PFSK-1 (cell line): ENCODE measurements at regions not wholly inside any gene's neighbourhood (a gene's known extent, or its start where the extent isn't known, plus 50 kb on each side); places are given as distances from the start of the nearest gene placed in this dataset.

ENCODE experiments used
- FOXP2 ChIP-seq: optimal IDR thresholded peaks from 2 replicates; pipeline ENCODE3; 2011; ENCODE audit warnings: borderline replicate concordance, control low read depth, inconsistent platforms; ENCODE audit not compliant: insufficient read depth; ENCODE audit errors: extremely low read length, extremely low read depth
- POLR2AphosphoS5 ChIP-seq: IDR thresholded peaks from 2 replicates; pipeline ENCODE4 v1.6.1; 2012; ENCODE audit warnings: low read depth, mild to moderate bottlenecking, control low read depth, low read length, moderate library complexity
- SIN3A ChIP-seq: IDR thresholded peaks from 2 replicates; pipeline ENCODE4 v1.6.1; 2012; ENCODE audit warnings: mild to moderate bottlenecking, low read length, moderate library complexity, borderline replicate concordance; ENCODE audit not compliant: insufficient read depth
- TAF1 ChIP-seq: IDR thresholded peaks from 2 replicates; pipeline ENCODE4 v1.6.1; 2012; ENCODE audit warnings: low read length, control low read depth, borderline replicate concordance; ENCODE audit not compliant: insufficient read depth
- TF ChIP-seq, protein P1 (sequence below), 2 experiments: IDR thresholded peaks; 2 replicates each; pipeline versions ENCODE4 v1.6.1 to v1.8.0; 2011 to 2012; ENCODE audit warnings: low read depth in 2 of 2, low read length in 2 of 2, control low read depth in 1 of 2, inconsistent platforms in 1 of 2, mild to moderate bottlenecking in 1 of 2, moderate library complexity in 1 of 2; ENCODE audit not compliant: insufficient read depth in 1 of 2

DNA sequence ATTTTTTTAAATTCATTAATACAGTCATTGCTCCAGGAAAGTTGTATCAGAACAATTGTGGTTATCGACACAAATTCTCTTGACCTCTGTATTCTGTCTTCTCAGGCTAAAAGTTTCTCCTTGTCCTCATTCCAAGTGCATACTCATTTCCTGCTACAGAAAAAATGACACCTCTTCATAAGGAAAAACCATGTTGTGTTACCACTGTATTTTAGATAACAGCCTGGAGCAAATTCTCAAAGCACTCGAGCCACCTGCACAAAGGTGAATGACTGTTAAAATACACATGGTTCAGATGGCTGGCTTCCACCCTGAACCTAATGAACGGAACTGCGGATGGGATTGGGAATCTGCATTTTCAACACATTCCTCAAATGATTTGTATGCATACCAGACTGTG is 586.5 kb downstream of the EPHA4 start:
- TF ChIP-seq FOXP2, result no peak
- TF ChIP-seq, protein P1, sequence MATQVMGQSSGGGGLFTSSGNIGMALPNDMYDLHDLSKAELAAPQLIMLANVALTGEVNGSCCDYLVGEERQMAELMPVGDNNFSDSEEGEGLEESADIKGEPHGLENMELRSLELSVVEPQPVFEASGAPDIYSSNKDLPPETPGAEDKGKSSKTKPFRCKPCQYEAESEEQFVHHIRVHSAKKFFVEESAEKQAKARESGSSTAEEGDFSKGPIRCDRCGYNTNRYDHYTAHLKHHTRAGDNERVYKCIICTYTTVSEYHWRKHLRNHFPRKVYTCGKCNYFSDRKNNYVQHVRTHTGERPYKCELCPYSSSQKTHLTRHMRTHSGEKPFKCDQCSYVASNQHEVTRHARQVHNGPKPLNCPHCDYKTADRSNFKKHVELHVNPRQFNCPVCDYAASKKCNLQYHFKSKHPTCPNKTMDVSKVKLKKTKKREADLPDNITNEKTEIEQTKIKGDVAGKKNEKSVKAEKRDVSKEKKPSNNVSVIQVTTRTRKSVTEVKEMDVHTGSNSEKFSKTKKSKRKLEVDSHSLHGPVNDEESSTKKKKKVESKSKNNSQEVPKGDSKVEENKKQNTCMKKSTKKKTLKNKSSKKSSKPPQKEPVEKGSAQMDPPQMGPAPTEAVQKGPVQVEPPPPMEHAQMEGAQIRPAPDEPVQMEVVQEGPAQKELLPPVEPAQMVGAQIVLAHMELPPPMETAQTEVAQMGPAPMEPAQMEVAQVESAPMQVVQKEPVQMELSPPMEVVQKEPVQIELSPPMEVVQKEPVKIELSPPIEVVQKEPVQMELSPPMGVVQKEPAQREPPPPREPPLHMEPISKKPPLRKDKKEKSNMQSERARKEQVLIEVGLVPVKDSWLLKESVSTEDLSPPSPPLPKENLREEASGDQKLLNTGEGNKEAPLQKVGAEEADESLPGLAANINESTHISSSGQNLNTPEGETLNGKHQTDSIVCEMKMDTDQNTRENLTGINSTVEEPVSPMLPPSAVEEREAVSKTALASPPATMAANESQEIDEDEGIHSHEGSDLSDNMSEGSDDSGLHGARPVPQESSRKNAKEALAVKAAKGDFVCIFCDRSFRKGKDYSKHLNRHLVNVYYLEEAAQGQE (IDR thresholded peaks at IDR 0.05; ENCODE audit: insufficient read depth in 1 of 2, low read depth in 2 of 2, low read length in 2 of 2), result no peak
- TF ChIP-seq SIN3A, result no peak
- no peak for TF ChIP-seq TAF1
- TF ChIP-seq POLR2AphosphoS5, result no peak

DNA sequence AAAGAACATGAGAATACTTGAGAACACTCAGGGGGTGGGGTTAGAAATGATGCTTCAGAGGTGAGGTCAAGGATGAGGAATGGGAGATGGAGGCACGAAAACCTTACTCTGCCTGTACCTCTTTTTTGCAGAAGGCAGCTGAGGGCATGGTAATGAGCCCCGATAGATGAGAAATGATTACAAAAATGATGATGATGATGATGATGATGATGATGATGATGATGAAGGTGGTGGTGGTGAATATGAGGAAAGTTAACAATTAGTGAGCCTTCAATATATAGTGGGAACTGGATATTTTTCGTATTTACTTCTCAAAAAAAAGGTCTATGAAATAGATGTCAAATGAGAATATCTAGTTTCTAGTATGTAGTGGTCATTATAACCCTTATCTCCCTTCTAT is 584.3 kb downstream of the EPHA4 start:
- no peak for TF ChIP-seq POLR2AphosphoS5
- TF ChIP-seq, protein P1 (IDR thresholded peaks at IDR 0.05; ENCODE audit: insufficient read depth in 1 of 2, low read depth in 2 of 2, low read length in 2 of 2), result no peak
- TF ChIP-seq TAF1, result no peak
- no peak for TF ChIP-seq FOXP2
- TF ChIP-seq SIN3A, result no peak

DNA sequence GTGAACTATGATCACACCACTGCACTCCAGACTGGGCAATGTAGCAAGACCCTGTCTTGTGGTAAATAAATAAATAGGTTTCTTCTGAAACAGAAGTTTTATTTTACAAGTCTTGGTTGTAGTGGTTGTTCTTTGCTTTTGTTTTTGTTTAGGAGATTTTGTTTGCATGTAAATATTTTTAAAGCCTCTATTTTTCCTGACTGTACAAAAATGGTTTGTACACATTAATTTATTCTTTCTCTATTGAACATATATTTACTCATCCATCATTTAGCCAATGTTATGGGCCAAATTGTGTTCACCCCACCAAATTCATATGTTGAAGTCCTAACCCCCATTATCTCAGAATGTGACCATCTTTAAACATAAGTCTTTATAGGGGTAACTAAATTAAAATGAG is 580.1 kb downstream of the EPHA4 start:
- TF ChIP-seq FOXP2 (no peak), TAF1 (no peak), SIN3A (no peak), POLR2AphosphoS5 (no peak)
- TF ChIP-seq, protein P1 (IDR thresholded peaks at IDR 0.05; ENCODE audit: insufficient read depth in 1 of 2, low read depth in 2 of 2, low read length in 2 of 2), result no peak

DNA sequence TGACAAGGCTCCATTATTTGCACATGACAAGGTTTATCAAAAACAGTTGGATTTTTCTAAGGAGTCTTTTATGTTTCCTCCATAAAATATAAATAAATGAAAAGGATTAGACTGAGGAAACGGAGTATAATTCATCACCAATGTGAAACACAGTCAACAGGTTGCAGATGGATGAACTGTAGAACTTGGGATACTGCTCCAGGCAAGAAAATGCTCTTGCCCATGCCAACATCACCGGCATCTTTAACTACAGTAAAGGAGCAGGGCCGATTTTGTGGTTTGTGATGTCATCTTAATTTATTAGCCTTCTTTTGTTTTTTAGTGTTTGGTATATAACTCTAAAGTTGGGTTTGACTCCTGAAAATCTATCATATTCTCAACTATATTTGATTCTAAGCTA is 577.3 kb downstream of the EPHA4 start:
- TF ChIP-seq, protein P1 (IDR thresholded peaks at IDR 0.05; ENCODE audit: insufficient read depth in 1 of 2, low read depth in 2 of 2, low read length in 2 of 2), result no peak
- TF ChIP-seq TAF1 (no peak), SIN3A (no peak), FOXP2 (no peak), POLR2AphosphoS5 (no peak)

DNA sequence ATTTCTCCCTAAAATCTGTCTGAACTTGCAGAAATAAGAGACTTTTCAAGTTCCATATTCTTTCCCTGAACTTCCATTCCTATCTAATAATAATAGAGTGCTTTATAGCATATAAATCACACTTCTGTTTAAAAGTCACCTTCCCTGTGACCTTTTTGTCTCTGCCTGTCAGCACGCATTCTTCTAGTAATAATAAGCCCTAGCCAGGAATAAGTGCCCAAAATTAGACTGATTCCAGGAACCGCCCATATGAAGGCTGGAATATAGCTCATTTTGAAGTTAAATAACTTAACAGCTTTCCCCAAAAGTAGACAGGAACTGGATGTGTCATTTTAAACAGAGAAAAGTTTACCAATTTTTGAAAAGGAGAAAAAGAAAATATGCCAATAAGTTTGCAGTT is 576.5 kb downstream of the EPHA4 start:
- TF ChIP-seq TAF1 (no peak), SIN3A (no peak), POLR2AphosphoS5 (no peak), FOXP2 (no peak)
- TF ChIP-seq, protein P1 (IDR thresholded peaks at IDR 0.05; ENCODE audit: insufficient read depth in 1 of 2, low read depth in 2 of 2, low read length in 2 of 2), result no peak
